ENCODE measurements at regions not wholly inside any gene's neighbourhood (a gene's known extent, or its start where the extent isn't known, plus 50 kb on each side); places are given as distances from the start of the nearest gene placed in this dataset.
A peak's percentile ranks its signal among the peaks of the same experiment; 100 is the strongest.

DNA sequence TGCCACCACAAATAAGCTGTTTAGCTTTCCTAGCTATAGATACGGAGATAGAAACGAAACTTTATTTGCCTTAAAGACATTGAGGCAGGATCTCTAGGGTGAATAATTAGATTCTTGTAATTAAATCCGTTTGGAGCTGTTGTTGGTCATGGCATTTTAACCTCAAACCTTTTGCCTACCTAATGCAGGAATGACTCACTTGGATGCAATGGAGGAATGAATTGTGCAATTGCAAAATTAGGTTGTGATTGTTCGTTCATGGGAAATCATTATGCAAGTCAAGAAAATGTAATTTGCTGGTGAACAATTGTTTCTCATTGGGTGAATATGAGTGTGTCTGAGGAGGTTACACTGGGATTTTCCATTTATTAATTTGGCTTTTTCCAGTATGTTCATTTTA lies 703.5 kb downstream of the GATA3 start:
- H3K4me1 ChIP-seq (ENCODE audit: insufficient read depth, poor library complexity, severe bottlenecking): peaks cover 11% of the 10 kb centered on the region
- H3K9me3 ChIP-seq (ENCODE audit: severe bottlenecking): no peaks in the 10 kb centered on the region
- no peak for DNase-seq (ENCODE audit: low spot score)
- no peaks in the 10 kb centered on the region for H3K27me3 ChIP-seq (ENCODE audit: insufficient read depth, poor library complexity, severe bottlenecking)
- no peaks in the 10 kb centered on the region for H3K36me3 ChIP-seq (ENCODE audit: low read depth)
- ATAC-seq (ENCODE audit: low read depth): peak; percentile 81
- peak overlapping the region; percentile 15 for H3K27ac ChIP-seq (ENCODE audit: poor library complexity, severe bottlenecking)
- TF ChIP-seq, protein P1, sequence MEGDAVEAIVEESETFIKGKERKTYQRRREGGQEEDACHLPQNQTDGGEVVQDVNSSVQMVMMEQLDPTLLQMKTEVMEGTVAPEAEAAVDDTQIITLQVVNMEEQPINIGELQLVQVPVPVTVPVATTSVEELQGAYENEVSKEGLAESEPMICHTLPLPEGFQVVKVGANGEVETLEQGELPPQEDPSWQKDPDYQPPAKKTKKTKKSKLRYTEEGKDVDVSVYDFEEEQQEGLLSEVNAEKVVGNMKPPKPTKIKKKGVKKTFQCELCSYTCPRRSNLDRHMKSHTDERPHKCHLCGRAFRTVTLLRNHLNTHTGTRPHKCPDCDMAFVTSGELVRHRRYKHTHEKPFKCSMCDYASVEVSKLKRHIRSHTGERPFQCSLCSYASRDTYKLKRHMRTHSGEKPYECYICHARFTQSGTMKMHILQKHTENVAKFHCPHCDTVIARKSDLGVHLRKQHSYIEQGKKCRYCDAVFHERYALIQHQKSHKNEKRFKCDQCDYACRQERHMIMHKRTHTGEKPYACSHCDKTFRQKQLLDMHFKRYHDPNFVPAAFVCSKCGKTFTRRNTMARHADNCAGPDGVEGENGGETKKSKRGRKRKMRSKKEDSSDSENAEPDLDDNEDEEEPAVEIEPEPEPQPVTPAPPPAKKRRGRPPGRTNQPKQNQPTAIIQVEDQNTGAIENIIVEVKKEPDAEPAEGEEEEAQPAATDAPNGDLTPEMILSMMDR (IDR thresholded peaks at IDR 0.05; ENCODE audit: poor library complexity, severe bottlenecking): no peak
- no peak overlapping the region for H3K4me3 ChIP-seq (ENCODE audit: severe bottlenecking)

DNA sequence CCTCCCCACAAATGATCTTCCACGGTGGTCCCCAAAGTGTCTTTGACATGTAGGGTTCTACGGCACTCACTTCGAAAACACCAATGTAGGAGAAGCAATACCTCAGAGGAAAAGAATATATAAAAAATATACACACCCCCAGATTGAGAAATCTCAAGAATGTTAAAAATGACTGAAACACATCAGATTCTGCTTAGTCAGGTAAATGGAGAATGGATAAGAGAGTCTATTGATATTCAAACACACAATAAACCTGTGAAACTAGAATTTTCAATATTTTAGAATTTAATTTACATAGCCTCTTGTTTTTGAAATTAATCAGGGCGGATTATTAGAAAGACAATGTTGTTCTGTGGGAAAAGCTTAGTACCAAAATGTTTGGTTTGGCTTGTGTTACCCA lies 712.4 kb downstream of the GATA3 start:
- ATAC-seq (ENCODE audit: low read depth): no peak
- TF ChIP-seq, protein P1 (IDR thresholded peaks at IDR 0.05; ENCODE audit: poor library complexity, severe bottlenecking): no peak

DNA sequence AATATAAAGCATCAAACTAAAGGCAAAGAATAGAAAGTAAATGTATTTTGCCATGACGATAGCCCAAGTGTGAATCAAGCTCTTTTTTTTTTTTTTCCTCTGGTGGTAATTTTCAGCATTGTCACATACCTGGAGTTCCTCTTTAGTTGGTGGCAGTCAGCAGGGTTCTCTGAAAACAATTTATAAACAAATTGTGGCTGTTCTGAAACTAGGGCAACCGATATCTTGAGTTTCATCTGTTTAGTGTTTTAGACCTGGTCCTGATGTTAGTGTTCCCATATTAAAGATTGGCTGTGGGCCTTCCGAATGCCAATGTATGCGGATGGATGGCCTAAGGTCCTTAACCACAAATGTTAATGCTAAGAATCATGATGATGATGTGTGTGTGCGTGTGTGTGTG lies 713.1 kb downstream of the GATA3 start:
- Histone ChIP-seq H3K27ac (ENCODE audit: poor library complexity, severe bottlenecking) (no peak overlapping the region), H3K9me3 (ENCODE audit: severe bottlenecking) (no peaks in the 10 kb centered on the region), H3K27me3 (ENCODE audit: insufficient read depth, poor library complexity, severe bottlenecking) (no peaks in the 10 kb centered on the region), H3K4me1 (ENCODE audit: insufficient read depth, poor library complexity, severe bottlenecking) (peaks cover 24% of the 10 kb centered on the region), H3K36me3 (ENCODE audit: low read depth) (no peaks in the 10 kb centered on the region), H3K4me3 (ENCODE audit: severe bottlenecking) (no peak overlapping the region)
- TF ChIP-seq, protein P1 (IDR thresholded peaks at IDR 0.05; ENCODE audit: poor library complexity, severe bottlenecking): no peak
- ATAC-seq (ENCODE audit: low read depth): no peak
- DNase-seq (ENCODE audit: low spot score): no peak

More for the DNA sequence above, 712.4 kb downstream of the GATA3 start:
- Histone ChIP-seq H3K9me3 (ENCODE audit: severe bottlenecking) (no peaks in the 10 kb centered on the region), H3K27me3 (ENCODE audit: insufficient read depth, poor library complexity, severe bottlenecking) (no peaks in the 10 kb centered on the region), H3K4me1 (ENCODE audit: insufficient read depth, poor library complexity, severe bottlenecking) (peaks cover 24% of the 10 kb centered on the region), H3K4me3 (ENCODE audit: severe bottlenecking) (no peak overlapping the region), H3K36me3 (ENCODE audit: low read depth) (no peaks in the 10 kb centered on the region), H3K27ac (ENCODE audit: poor library complexity, severe bottlenecking) (no peak overlapping the region)
- no peak for DNase-seq (ENCODE audit: low spot score)

DNA sequence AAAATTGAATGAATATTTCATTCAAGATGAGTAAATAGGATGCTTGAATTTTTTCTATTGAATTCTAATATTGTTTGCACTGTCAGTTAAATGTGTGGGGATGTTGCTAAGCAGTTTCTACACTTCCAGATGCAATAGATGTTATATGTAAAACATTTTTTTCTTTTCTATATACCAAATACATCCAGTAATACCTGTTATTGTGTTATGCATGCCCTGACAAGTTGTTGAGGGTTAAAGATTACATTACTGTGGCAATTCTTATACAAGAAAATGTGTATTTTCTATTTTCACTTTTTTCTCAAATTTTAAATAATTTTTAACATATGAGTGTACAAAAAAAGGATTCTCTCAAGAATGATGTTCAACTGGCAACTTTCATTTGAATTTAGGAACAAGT lies 713.9 kb downstream of the GATA3 start:
- peaks cover 24% of the 10 kb centered on the region for H3K4me1 ChIP-seq (ENCODE audit: insufficient read depth, poor library complexity, severe bottlenecking)
- TF ChIP-seq, protein P1 (IDR thresholded peaks at IDR 0.05; ENCODE audit: poor library complexity, severe bottlenecking): no peak
- ATAC-seq (ENCODE audit: low read depth) (no peak), DNase-seq (ENCODE audit: low spot score) (no peak)
- no peaks in the 10 kb centered on the region for H3K9me3 ChIP-seq (ENCODE audit: severe bottlenecking)
- no peak overlapping the region for H3K4me3 ChIP-seq (ENCODE audit: severe bottlenecking)
- H3K27me3 ChIP-seq (ENCODE audit: insufficient read depth, poor library complexity, severe bottlenecking): no peaks in the 10 kb centered on the region
- H3K36me3 ChIP-seq (ENCODE audit: low read depth): no peaks in the 10 kb centered on the region
- H3K27ac ChIP-seq (ENCODE audit: poor library complexity, severe bottlenecking): no peak overlapping the region

DNA sequence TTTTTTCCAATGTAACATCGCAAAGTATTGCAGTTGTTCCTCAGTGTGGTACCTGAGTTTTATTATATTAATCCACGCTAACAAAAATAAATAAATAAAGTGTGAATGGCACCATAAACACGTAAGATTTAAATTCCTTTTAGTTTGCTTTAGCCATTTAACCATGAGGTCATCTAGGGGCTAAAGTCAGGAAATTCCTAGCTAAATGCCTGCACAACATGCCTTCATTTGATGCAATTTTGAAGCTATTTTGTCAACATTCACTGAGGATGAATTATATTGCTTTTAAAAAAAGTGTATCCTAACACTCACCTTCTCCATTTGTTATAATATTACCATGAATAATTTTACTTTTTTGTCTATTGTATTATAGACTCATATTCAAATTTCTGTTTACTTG lies 714.4 kb downstream of the GATA3 start:
- no peak overlapping the region for H3K27ac ChIP-seq (ENCODE audit: poor library complexity, severe bottlenecking)
- H3K9me3 ChIP-seq (ENCODE audit: severe bottlenecking): no peaks in the 10 kb centered on the region
- no peaks in the 10 kb centered on the region for H3K36me3 ChIP-seq (ENCODE audit: low read depth)
- no peaks in the 10 kb centered on the region for H3K27me3 ChIP-seq (ENCODE audit: insufficient read depth, poor library complexity, severe bottlenecking)
- no peak overlapping the region for H3K4me3 ChIP-seq (ENCODE audit: severe bottlenecking)
- no peak for DNase-seq (ENCODE audit: low spot score)
- ATAC-seq (ENCODE audit: low read depth): peak; percentile 57
- peaks cover 21% of the 10 kb centered on the region for H3K4me1 ChIP-seq (ENCODE audit: insufficient read depth, poor library complexity, severe bottlenecking)
- TF ChIP-seq, protein P1 (IDR thresholded peaks at IDR 0.05; ENCODE audit: poor library complexity, severe bottlenecking): no peak

Measured in RWPE2 (cell line).